Stromal cell of bone marrow (primary cell): ENCODE measurements at regions not wholly inside any gene's neighbourhood (a gene's known extent, or its start where the extent isn't known, plus 50 kb on each side); places are given as distances from the start of the nearest gene placed in this dataset.

Experiments
- DNase-seq: peaks from one replicate; pipeline ENCODE4 v3.0.0-alpha.2; 2012; ENCODE audit warnings: low read depth

DNA sequence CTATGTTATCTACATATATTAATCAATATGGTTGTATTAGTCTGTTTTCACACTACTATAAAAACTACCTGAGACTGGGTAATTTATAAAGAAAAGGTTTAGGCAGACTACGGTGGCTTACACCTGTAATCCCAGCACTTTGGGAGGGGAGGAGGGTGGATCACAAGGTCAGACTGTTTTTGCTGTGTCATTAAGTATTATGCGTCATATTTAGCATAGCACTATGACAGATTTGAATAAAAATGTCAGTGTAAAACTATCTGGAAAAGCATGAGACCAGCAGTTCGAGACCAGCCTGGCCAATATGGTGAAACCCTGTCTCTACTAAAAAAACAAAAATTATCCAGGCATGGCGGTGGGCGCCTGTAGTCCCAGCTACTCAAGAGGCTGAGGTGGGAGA is 209.7 kb upstream of the ARHGAP24 start:
- DNase-seq: no peak

DNA sequence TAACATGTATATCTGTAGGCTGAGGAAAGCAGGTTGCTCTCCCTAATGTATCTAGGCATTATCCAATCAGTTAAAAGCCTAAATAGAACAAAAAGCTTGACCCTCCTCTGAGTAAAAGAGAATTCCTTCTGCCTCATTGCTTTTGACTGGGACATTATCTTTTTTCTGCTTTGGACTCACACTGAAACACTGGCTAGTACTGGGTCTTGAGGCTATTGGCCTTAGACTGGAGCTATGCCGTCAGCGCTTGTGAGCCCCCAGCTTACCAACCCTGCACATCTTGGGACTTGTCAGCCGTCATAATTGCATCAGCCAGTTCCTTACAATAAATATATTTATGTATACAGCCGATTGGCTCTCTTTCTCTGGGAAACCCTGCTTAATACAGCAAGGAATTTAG is 206.8 kb upstream of the ARHGAP24 start:
- no peak for DNase-seq

DNA sequence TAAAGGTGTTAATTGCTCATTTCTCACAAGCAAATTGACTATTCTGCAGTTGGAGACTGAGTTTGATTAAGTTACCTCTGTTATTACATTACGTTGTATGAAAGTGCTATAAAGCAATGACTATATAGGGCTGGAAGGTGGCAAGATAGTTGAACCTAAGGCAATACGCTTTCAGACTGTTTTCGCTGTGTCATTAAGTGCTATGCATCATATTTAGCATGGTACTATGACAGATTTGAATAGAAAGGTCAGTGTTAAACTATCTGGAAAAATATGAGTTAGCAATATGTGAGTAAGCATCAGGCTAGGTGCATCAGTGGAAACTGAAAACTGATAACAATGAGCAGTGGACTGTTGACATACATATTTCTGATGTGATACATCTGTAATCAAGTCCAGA is 206.0 kb upstream of the ARHGAP24 start:
- no peak for DNase-seq

GRCh38 chr4:85274955-85275354 is 200.0 kb upstream of the ARHGAP24 start:
- no peak for DNase-seq

- no peak for DNase-seq
Observed at GRCh38 chr4:85280963-85281362, 194.0 kb upstream of the ARHGAP24 start.

- no peak for DNase-seq
Observed at GRCh38 chr4:85291226-85291625, 183.7 kb upstream of the ARHGAP24 start.

DNA sequence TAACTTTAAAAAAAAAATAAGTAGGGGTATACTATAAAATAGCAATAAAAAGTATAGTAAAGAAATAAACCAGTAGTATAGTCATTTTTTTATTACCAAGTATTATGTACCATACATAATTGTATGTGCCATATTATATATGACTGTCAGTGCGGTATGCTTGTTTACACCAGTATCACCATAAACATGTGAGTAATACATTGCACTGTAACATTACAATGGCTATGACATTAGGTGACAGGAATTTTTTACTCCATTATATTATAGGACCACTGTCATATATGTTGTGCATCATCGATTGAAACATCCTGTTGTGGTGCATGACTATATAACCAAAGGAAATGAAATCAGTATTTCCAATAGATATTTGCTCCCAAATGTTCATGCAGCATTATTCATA is 176.9 kb upstream of the ARHGAP24 start:
- no peak for DNase-seq

GRCh38 chr4:85302193-85302736 is 172.7 kb upstream of the ARHGAP24 start:
- DNase-seq: no peak

DNA sequence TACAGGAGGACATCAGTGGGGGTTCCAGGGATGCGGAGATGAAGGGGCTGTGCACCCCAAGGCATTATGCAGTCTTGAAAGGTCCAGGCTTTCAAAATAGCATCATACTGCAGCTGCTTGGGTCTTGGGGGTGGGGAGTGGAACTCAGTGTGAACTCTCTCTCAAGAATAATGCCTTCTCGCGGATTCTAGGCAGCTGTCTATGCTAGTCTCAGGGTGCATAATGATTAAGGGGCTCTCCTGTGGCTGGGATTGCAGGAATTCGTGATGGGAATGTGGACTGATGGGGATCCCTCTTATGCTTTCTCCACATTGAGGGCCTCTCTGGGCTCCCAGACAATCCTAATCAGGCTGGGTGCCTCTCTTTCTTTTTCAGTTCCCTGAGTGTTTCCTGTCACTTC is 172.2 kb upstream of the ARHGAP24 start:
- no peak for DNase-seq

- DNase-seq: no peak
Observed at GRCh38 chr4:85318415-85318814, 156.5 kb upstream of the ARHGAP24 start.

DNA sequence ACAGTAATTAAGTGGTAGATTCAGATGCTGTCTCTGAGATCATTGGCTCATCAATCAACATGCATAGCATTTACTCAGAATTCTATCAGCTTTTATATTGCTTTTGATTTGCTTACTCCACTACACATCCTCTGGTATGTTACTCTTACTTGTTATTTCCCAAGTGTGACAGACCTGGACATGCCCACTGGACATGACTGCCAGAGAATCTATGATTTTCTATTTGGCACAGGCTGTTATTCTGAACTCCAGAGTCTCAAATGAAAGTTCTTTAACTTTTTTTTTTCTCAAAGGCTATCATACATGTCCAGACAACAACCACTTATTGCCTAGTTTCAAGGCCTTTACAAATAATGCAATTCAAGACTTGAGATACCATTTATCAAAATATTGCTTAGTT is 116.1 kb upstream of the ARHGAP24 start:
- DNase-seq: no peak

- no peak for DNase-seq
Observed at GRCh38 chr4:85362550-85362949, 112.4 kb upstream of the ARHGAP24 start.

DNA sequence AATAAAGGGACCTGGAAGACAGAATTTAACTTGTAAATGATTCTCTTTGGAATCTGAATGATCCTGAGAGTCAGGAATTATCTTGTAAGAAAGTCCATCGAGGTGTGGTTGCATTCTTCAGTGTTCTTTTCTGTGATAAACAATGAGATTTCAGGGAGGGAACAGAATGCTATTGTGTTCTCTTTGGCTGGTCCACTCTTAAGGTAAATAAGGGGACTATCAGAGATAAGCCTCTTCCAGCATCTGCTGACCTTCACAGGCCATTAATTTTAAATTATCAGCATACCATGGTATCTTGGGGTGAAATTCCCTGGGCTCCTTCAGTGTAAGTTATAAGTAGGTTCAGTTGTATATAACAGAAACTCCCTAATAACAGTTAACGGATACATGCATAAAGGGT is 107.1 kb upstream of the ARHGAP24 start:
- DNase-seq: no peak

DNA sequence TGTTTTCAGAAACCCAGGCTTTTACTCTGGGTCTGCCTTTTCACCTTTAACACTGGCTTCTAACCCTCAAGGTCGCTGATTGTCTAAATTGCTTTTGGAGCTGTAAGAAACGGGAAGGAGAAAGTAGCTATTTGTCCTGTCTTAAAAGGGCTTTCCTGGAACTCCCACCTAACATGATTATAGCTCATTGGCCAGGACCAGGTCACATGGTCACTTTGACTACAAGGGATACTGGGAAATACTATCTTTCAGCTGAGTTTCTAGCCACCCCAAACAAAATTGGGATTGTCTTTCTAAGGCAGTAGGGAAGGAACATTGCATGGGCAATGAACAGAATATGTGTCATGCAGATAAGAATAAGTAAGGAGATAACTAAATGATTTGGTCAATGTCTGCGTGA is 106.7 kb upstream of the ARHGAP24 start:
- DNase-seq: no peak

GRCh38 chr4:85368932-85369331 is 106.0 kb upstream of the ARHGAP24 start:
- no peak for DNase-seq

- DNase-seq: no peak
Observed at GRCh38 chr4:85369703-85370380, 105.1 kb upstream of the ARHGAP24 start.

- peak; percentile 10 for DNase-seq
Observed at GRCh38 chr4:85370400-85371032, 104.4 kb upstream of the ARHGAP24 start.

DNA sequence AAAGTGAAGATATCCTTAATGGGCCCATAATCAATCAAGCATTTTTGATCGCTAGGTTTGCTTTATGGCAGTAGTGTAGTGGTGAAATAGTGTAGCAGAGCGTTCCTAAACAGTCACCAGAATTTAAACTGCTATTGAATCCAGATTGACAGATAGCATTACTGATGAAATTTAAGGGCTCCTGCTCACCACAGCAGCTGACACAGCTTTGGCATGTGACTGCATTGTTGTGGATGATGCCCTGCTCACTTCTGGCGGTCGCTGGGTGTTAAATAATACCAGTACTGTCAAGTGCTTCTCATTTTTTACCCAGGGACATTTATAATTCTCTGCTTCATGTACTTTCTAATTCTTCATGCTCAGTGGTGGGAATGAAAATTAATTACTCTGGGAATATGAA is 102.0 kb upstream of the ARHGAP24 start:
- DNase-seq: no peak

DNA sequence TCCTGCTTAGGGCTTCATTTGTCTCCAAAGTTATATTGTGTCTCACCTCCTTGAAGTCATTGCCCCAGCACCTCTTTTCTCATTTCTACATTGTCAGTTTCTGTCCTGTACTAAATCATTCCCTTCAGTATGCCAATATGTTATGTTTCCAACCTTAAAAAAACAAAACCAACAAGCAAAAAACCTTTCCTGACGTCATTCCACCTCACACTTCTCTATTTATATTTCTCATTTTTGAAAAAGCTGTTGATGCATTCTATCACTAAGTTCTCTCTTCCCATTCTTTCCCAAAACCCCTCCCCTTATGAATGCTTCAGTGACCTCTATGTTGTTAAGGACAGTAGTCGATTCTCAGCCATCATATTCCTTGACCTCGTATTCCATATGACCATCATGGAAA is 98.7 kb upstream of the ARHGAP24 start:
- no peak for DNase-seq

GRCh38 chr4:85381968-85382367 is 93.0 kb upstream of the ARHGAP24 start:
- DNase-seq: no peak

- no peak for DNase-seq
Observed at GRCh38 chr4:85391071-85391470, 83.9 kb upstream of the ARHGAP24 start.

GRCh38 chr4:85391589-85392410 is 83.2 kb upstream of the ARHGAP24 start:
- DNase-seq: no peak

DNA sequence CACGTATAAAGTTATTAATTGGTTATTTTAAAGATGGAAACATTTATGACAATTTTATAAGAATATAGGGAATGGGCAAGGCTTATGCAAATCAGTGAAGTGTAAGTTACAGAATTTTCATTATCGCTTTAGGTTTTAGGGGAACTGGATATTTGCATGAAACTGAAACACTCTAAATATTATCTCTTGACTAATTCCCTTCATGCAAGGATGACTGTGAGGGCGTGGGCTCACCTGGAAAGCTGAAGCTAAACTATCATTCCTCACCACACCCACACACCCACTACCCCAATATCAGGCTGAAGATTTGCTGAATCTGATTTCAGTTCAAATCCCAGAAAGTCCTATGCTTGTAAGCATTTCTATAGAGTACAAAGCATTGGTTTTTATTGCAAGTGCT is 81.7 kb upstream of the ARHGAP24 start:
- no peak for DNase-seq
